Glomerular endothelial cell (primary cell): ENCODE measurements at regions not wholly inside any gene's neighbourhood (a gene's known extent, or its start where the extent isn't known, plus 50 kb on each side); places are given as distances from the start of the nearest gene placed in this dataset.

Experiments used
- DNase-seq: peaks from one replicate; pipeline ENCODE4 v3.0.0-alpha.2; 2011; ENCODE audit warnings: low read depth, low spot score; ENCODE audit errors: extremely low read depth

- DNase-seq: no peak
These were observed 101.9 kb downstream of the MCFD2 start for GRCh38 chr2:46813680-46814079.

- DNase-seq: no peak
These were observed 102.6 kb downstream of the MCFD2 start for GRCh38 chr2:46813020-46813415.
